ENCODE measurements at regions not wholly inside any gene's neighbourhood (a gene's known extent, or its start where the extent isn't known, plus 50 kb on each side); places are given as distances from the start of the nearest gene placed in this dataset.
"Not testable (repeated sequence)": the region's sequence is repeated elsewhere in the genome, so short reads cannot be mapped to it uniquely, and the experiment has no call there.

- H3K27ac ChIP-seq = no peak overlapping the region
- TF ChIP-seq, protein P1, sequence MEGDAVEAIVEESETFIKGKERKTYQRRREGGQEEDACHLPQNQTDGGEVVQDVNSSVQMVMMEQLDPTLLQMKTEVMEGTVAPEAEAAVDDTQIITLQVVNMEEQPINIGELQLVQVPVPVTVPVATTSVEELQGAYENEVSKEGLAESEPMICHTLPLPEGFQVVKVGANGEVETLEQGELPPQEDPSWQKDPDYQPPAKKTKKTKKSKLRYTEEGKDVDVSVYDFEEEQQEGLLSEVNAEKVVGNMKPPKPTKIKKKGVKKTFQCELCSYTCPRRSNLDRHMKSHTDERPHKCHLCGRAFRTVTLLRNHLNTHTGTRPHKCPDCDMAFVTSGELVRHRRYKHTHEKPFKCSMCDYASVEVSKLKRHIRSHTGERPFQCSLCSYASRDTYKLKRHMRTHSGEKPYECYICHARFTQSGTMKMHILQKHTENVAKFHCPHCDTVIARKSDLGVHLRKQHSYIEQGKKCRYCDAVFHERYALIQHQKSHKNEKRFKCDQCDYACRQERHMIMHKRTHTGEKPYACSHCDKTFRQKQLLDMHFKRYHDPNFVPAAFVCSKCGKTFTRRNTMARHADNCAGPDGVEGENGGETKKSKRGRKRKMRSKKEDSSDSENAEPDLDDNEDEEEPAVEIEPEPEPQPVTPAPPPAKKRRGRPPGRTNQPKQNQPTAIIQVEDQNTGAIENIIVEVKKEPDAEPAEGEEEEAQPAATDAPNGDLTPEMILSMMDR (conservative IDR thresholded peaks at IDR 0.05) = no peak
Observed at GRCh38 chr2:184369307-184369706, 229.0 kb upstream of the ZNF804A start.

DNA sequence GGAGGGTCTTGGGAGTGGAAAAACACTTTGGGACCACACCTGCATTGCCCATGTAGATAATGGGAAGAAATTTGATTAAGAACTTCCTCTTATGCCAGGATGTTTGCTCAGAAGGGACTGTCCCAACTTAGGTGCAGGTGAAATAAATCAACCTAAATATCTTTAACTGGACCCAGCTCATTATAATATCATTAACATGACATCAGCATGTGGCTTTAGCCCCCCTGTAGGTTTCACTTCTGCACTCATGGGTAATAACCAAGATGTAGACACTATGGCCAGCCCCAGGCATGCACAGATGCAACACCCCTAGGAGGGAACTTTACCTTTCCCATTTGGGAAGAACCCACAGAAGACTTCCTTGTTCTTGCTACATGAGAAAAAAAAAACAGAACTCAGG lies 227.4 kb upstream of the ZNF804A start:
- TF ChIP-seq, protein P1 (conservative IDR thresholded peaks at IDR 0.05) = no peak
- no peak overlapping the region for H3K27ac ChIP-seq

GRCh38 chr2:184371641-184372040 lies 226.7 kb upstream of the ZNF804A start:
- TF ChIP-seq, protein P1 (conservative IDR thresholded peaks at IDR 0.05) = no peak
- no peak overlapping the region for H3K27ac ChIP-seq

DNA sequence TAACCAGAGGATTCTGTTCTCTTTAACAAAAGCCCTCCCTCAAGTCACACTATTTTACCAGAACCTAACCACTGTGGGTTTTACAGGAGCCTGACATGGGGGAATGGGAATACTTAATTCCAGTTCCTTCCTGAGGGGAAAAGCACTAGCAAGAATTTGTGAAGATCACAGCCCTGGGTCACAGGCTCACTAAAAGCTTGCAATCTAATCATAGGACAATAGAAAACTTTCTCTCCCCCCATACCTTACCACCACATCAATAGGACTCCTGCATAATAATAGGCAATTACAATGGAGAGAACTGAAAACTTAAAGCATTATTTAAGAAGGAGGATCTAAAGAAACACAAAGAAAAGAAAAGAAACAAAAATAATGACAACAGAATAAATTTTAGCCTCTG lies 225.8 kb upstream of the ZNF804A start:
- TF ChIP-seq, protein P1 (conservative IDR thresholded peaks at IDR 0.05) = no peak
- no peak overlapping the region for H3K27ac ChIP-seq

DNA sequence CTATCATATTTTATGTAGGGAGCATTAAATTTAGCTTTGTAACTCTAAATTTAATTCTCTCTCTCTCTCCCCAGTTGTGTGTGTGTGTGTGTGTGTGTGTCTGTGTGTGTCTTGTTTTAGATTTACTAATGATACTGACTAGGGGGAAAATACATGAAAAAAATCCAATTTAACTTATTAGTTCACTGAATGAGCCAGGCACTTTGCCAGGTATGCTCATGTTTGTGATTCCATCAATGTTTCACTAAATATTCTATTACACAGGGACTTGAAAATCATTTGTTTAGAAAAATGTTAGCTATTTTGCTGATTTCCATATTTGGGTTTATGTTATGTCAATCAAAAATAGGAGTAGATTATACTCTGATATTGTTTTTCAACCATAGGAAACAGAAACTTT lies 203.7 kb upstream of the ZNF804A start:
- TF ChIP-seq, protein P1 (conservative IDR thresholded peaks at IDR 0.05) = no peak
- no peak overlapping the region for H3K27ac ChIP-seq

- no peak overlapping the region for H3K27ac ChIP-seq
- TF ChIP-seq, protein P1 (conservative IDR thresholded peaks at IDR 0.05) = no peak
Observed at GRCh38 chr2:184402381-184402780, 195.9 kb upstream of the ZNF804A start.

DNA sequence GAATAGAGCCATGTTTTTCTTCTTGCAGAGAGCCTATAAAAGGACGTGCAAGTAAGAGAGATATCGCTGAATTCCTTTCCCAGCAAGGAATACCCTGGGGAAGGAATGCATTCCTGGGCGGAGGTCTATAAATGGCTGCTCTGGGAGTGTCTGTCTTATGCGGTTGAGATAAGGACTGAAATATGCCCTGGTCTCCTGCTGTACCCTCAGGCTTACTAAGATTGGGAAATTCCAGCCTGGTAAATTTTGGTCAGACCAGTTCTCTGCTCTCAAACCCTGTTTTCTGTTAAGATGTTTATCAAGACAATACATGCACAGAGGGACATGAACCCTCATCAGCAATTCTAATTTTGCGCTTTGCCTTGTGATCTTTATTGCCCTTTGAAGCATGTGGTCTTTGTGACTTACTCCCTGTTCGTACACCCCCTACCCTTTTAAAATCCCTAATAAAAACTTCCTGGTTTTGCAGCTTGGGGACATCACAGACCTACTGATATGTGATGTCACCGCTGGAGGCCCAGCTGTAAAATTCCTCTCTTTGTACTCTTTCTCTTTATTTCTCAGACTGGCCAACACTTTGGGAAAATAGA lies 191.2 kb upstream of the ZNF804A start:
- not testable (repeated sequence) for H3K27ac ChIP-seq

DNA sequence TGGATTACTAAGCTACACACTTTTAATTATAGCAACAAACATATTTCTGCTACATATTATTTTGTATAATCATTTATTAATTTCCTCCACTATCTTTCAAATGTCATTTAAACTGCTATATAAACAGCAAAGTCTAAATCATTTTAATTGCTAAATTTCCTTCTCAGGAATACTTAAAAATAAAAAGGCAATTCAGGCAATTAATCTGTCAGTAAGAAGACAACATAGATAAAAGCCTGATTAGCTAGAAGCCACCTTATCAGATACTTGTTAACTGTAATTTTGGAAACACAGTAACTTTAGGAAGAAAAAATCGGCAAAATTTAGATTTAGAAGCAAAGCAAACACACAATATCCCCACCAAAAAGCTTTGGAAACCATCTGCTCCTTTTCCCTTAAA lies 188.2 kb upstream of the ZNF804A start:
- TF ChIP-seq, protein P1 (conservative IDR thresholded peaks at IDR 0.05) = no peak
- no peak overlapping the region for H3K27ac ChIP-seq
